ENCODE measurements at regions not wholly inside any gene's neighbourhood (a gene's known extent, or its start where the extent isn't known, plus 50 kb on each side); places are given as distances from the start of the nearest gene placed in this dataset.
"Not testable (repeated sequence)": the region's sequence is repeated elsewhere in the genome, so short reads cannot be mapped to it uniquely, and the experiment has no call there.

DNA sequence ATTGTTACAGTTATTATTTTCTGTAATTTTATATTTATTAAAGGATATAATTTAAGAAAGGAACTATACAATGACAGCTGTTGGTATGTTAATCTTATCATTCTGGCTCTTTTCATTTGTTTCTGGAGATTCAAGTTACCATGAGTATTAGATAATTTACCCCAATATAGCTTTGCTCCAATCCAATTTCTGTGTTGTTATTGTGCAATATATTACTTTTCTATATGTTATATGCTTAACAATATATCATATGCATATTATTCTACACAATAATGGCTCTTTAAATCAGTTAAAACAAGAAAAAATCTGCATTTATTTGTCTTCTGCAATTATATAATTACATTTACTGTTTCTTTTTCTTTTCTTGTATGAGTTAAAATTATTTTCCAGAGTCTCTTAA lies 1650.9 kb downstream of the BRINP3 start:
- no peak overlapping the region for H3K4me3 ChIP-seq (ENCODE audit: low read depth, low read length)
- DNase-seq (ENCODE audit: low read depth, low spot score), result no peak
- TF ChIP-seq, protein P1, sequence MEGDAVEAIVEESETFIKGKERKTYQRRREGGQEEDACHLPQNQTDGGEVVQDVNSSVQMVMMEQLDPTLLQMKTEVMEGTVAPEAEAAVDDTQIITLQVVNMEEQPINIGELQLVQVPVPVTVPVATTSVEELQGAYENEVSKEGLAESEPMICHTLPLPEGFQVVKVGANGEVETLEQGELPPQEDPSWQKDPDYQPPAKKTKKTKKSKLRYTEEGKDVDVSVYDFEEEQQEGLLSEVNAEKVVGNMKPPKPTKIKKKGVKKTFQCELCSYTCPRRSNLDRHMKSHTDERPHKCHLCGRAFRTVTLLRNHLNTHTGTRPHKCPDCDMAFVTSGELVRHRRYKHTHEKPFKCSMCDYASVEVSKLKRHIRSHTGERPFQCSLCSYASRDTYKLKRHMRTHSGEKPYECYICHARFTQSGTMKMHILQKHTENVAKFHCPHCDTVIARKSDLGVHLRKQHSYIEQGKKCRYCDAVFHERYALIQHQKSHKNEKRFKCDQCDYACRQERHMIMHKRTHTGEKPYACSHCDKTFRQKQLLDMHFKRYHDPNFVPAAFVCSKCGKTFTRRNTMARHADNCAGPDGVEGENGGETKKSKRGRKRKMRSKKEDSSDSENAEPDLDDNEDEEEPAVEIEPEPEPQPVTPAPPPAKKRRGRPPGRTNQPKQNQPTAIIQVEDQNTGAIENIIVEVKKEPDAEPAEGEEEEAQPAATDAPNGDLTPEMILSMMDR (IDR thresholded peaks at IDR 0.05; ENCODE audit: insufficient read depth, low read length, missing control alignments), result no peak
- ChIA-PET CTCF (no interaction called here), POLR2A (no interaction called here)

DNA sequence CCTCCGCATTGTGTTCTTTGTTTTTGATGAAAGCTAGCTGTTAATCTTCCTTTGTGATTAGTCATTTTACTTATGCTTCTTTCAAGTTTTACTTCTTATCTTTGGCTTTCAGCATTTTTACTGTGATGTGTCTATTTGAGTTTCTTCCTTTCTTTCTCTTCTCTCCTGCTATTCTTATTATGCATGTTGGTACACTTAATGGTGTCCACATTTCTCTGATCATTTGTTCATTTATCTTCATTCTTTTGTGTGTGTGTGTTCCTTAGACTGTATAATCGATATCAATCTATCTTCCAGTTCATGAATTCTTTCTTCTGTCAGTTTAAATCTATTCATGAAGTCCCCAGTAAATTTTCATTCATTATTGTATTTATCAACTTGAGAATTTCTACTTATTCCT lies 1650.3 kb downstream of the BRINP3 start:
- TF ChIP-seq, protein P1 (IDR thresholded peaks at IDR 0.05; ENCODE audit: insufficient read depth, low read length, missing control alignments), result no peak
- ChIA-PET CTCF (no interaction called here), POLR2A (no interaction called here)
- no peak overlapping the region for H3K4me3 ChIP-seq (ENCODE audit: low read depth, low read length)
- DNase-seq (ENCODE audit: low read depth, low spot score), result no peak

DNA sequence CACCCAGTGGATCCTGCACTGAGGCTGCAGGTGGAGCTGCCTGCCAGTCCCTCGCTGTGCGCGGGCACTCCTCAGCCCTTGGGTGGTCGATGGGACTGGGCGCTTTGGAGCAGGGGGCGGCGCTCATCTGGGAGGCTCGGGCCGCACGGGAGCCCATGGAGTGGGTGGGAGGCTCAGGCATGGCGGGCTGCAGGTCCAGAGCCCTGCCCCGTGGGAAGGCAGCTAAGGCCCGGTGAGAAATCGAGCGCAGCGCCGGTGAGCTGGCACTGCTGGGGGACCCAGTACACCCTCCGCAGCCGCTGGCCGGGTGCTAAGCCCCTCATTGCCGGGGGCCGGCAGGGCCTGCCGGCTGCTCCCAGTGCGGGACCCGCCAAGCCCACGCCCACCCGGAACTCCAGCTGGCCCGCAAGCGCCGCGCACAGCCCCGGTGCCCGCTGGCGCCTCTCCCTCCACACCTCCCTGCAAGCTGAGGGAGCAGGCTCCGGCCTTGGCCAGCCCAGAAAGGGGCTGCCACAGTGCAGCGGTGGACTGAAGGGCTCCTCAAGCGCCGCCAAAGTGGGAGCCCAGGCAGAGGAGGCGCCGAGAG lies 1636.5 kb downstream of the BRINP3 start:
- DNase-seq (ENCODE audit: low read depth, low spot score); POLR2A ChIA-PET; H3K4me3 ChIP-seq (ENCODE audit: low read depth, low read length); CTCF ChIA-PET: not testable (repeated sequence)

DNA sequence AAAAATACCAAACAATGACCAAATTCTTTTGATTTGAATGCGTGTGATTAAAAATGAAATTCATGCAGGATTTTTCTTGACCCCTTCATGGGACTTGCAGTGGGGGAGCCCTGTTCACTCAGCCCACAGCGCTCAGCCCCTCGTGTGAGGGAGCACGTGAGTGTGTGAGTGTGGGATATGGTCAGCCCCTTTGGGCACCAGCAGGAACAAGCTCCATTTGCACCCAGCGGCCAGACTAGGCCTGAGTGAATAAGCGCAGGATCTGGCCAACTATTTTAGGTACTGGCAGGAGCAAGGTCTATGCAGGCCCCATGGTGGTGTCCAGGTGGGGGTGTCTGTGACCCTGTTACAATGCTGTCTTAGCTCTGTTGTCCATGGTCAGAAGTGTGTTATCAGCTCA lies 1631.2 kb downstream of the BRINP3 start:
- no peak overlapping the region for H3K4me3 ChIP-seq (ENCODE audit: low read depth, low read length)
- ChIA-PET POLR2A (no interaction called here), CTCF (no interaction called here)
- TF ChIP-seq, protein P1 (IDR thresholded peaks at IDR 0.05; ENCODE audit: insufficient read depth, low read length, missing control alignments), result no peak
- DNase-seq (ENCODE audit: low read depth, low spot score), result no peak

DNA sequence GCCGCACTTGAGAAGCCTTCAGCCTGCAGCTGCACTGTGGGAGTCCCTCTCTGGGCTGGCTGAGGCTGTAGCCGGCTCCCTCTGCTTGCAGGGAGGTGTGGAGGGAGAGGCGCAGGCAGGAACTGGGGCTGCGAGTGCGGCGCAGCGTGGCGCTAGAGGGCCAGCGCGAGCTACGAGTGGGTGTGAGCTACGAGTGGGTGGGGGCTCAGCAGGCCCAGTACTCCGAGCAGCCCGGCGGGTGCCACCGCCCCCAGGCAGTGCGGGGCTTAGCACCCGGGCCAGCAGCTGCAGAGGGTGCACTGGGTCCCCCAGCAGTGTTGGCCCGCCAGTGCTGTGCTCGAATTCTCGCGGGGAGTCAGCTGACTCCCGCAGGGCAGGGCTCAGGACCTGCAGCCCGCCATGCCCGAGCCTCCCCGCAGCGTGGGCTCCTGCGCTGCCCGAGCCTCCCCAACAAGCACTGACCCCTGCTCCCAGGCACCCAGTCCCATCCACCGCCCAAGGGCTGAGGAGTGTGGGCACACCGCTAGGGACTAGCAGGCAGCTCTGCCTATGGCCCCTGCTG lies 1620.1 kb downstream of the BRINP3 start:
- TF ChIP-seq, protein P1 (IDR thresholded peaks at IDR 0.05; ENCODE audit: insufficient read depth, low read length, missing control alignments), result no peak
- ChIA-PET POLR2A (no interaction called here), CTCF (no interaction called here)
- no peak overlapping the region for H3K4me3 ChIP-seq (ENCODE audit: low read depth, low read length)
- no peak for DNase-seq (ENCODE audit: low read depth, low spot score)

DNA sequence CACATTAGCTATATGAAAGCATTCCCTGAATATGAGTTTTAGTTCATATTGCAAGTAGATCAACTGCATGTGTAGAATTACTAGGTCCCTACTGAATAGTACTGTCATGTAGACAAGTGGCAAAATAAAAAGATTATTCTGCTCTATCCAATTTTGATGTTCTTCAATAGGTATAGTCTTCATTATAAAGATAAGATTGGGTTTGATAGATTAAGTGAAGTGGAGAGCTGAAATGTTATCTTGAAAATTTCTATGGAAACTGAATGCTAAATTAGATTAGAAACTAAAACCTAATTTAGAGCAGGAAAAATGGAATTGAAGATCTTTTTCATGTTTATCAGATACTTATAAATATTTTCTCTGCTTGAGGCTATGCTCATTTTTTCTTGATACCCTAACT lies 1610.0 kb downstream of the BRINP3 start:
- no peak for DNase-seq (ENCODE audit: low read depth, low spot score)
- ChIA-PET POLR2A (no interaction called here), CTCF (no interaction called here)
- H3K4me3 ChIP-seq (ENCODE audit: low read depth, low read length), result no peak overlapping the region
- TF ChIP-seq, protein P1 (IDR thresholded peaks at IDR 0.05; ENCODE audit: insufficient read depth, low read length, missing control alignments), result no peak

DNA sequence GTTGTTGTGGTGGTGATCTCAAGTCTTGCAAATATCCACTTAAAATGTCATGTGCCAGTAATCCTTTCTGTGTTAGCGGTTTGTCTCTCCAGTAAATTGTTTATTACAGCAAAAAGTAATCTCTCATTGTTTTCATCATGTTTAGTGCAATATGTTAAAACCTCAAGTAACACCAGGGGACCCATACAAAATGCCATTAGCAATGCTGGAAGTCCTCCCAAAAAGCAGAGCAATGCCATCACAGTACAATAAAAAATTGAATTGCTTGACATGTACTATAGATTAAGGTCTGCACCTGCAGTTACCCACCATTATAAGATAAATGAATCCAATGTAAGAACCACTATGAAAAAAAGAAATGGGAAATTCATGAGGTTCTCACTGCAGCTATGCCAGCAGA lies 1606.5 kb downstream of the BRINP3 start:
- no peak overlapping the region for H3K4me3 ChIP-seq (ENCODE audit: low read depth, low read length)
- DNase-seq (ENCODE audit: low read depth, low spot score), result no peak
- ChIA-PET CTCF (no interaction called here), POLR2A (no interaction called here)
- TF ChIP-seq, protein P1 (IDR thresholded peaks at IDR 0.05; ENCODE audit: insufficient read depth, low read length, missing control alignments), result no peak
